WTC11 (cell line): ENCODE measurements at regions not wholly inside any gene's neighbourhood (a gene's known extent, or its start where the extent isn't known, plus 50 kb on each side); places are given as distances from the start of the nearest gene placed in this dataset.

Source experiments
- ATAC-seq: fragments of 200-7000 bp; cut with Tn5 transposase; 2 replicates; pipeline ENCODE4 v1.10.0; 2021; ENCODE audit warnings: mild to moderate bottlenecking, moderate library complexity
- CTCF ChIA-PET: fragments of 300-600 bp; sonication (Branson Sonifier 250); formaldehyde crosslinking; loops from one replicate; lab custom pipeline; 2021; ENCODE audit warnings: antibody characterized with exemption; lab: Charles Lee
- POLR2A ChIA-PET: fragments of 350-600 bp; sonication (Branson Sonifier 250); formaldehyde crosslinking; loops from one replicate; lab custom pipeline; 2021; ENCODE audit warnings: antibody characterized with exemption; lab: Charles Lee
- DNase-seq: peaks from one replicate; pipeline ENCODE4 v3.0.0; 2021; ENCODE audit warnings: low spot score
- H3K27ac Mint-ChIP-seq: 2 replicates; pipeline ENCODE4 v1.8.0; 2021; ENCODE audit warnings: mixed read lengths
- H3K27me3 Mint-ChIP-seq: 2 replicates; pipeline ENCODE4 v1.8.0; 2021; ENCODE audit warnings: low read depth, mild to moderate bottlenecking, moderate library complexity, mixed read lengths
- H3K36me3 Mint-ChIP-seq: 2 replicates; pipeline ENCODE4 v1.8.0; 2021; ENCODE audit warnings: mixed read lengths
- H3K4me1 Mint-ChIP-seq: 2 replicates; pipeline ENCODE4 v1.8.0; 2022; ENCODE audit warnings: mixed read lengths
- H3K4me3 Mint-ChIP-seq: 2 replicates; pipeline ENCODE4 v1.8.0; 2021; ENCODE audit warnings: mild to moderate bottlenecking, moderate library complexity, mixed read lengths
- H3K9me3 Mint-ChIP-seq: 2 replicates; pipeline ENCODE4 v1.8.0; 2021; ENCODE audit warnings: mixed read lengths
- ATF1 ChIP-seq: sonication (generic); formaldehyde crosslinking; IDR thresholded peaks from 2 replicates; pipeline ENCODE4 v1.8.1; 2023; ENCODE audit warnings: mild to moderate bottlenecking, moderate library complexity, missing genetic modification reagents
- CREM ChIP-seq: sonication (generic); formaldehyde crosslinking; IDR thresholded peaks from 2 replicates; pipeline ENCODE4 v1.8.1; 2022; ENCODE audit warnings: mild to moderate bottlenecking, missing genetic modification reagents, moderate library complexity
- ETV6 ChIP-seq: sonication (generic); formaldehyde crosslinking; IDR thresholded peaks from 2 replicates; pipeline ENCODE4 v1.8.1; 2022; ENCODE audit warnings: mild to moderate bottlenecking, missing genetic modification reagents
- FOXK1 ChIP-seq: sonication (generic); formaldehyde crosslinking; IDR thresholded peaks from 2 replicates; pipeline ENCODE4 v1.8.0; 2022; ENCODE audit warnings: mild to moderate bottlenecking, moderate library complexity, missing genetic modification reagents
- GABPB1 ChIP-seq: sonication (generic); formaldehyde crosslinking; IDR thresholded peaks from 2 replicates; pipeline ENCODE4 v1.8.1; 2023; ENCODE audit warnings: mild to moderate bottlenecking, missing genetic modification reagents
- GRHL2 ChIP-seq: fragments of 250-450 bp; sonication (Bioruptor Pico); IDR thresholded peaks from 2 replicates; pipeline ENCODE4 v1.8.0; 2022; ENCODE audit warnings: mild to moderate bottlenecking, moderate library complexity; ENCODE audit not compliant: insufficient replicate concordance, severe bottlenecking
- HMGXB4 ChIP-seq: sonication (generic); formaldehyde crosslinking; IDR thresholded peaks from 2 replicates; pipeline ENCODE4 v1.8.1; 2023; ENCODE audit warnings: mild to moderate bottlenecking, moderate library complexity, missing genetic modification reagents
- OVOL2 ChIP-seq: fragments of 250-450 bp; sonication (Bioruptor Pico); IDR thresholded peaks from 2 replicates; pipeline ENCODE4 v1.9.0; 2021; ENCODE audit warnings: mild to moderate bottlenecking, borderline replicate concordance
- SMAD3 ChIP-seq: sonication (generic); formaldehyde crosslinking; IDR thresholded peaks from 2 replicates; pipeline ENCODE4 v1.8.0; 2022; ENCODE audit warnings: missing genetic modification reagents, mild to moderate bottlenecking, borderline replicate concordance
- SP1 ChIP-seq: sonication (generic); formaldehyde crosslinking; conservative IDR thresholded peaks from 2 replicates; pipeline ENCODE4 v1.8.1; 2022; ENCODE audit warnings: missing genetic modification reagents
- TEAD1 ChIP-seq: sonication (generic); formaldehyde crosslinking; IDR thresholded peaks from 2 replicates; pipeline ENCODE4 v1.8.0; 2022; ENCODE audit warnings: mild to moderate bottlenecking, missing genetic modification reagents
- TEAD4 ChIP-seq: sonication (generic); formaldehyde crosslinking; IDR thresholded peaks from 2 replicates; pipeline ENCODE4 v1.8.0; 2022; ENCODE audit warnings: mild to moderate bottlenecking, missing genetic modification reagents
- ZNF263 ChIP-seq: sonication (generic); formaldehyde crosslinking; IDR thresholded peaks from 2 replicates; pipeline ENCODE4 v1.8.1; 2022; ENCODE audit warnings: low read depth, mild to moderate bottlenecking, moderate library complexity, missing genetic modification reagents
- ZNF416 ChIP-seq: fragments of 250-450 bp; sonication (Bioruptor Pico); IDR thresholded peaks from 2 replicates; pipeline ENCODE4 v1.9.0; 2021; ENCODE audit warnings: mild to moderate bottlenecking, inconsistent platforms
- ZNF671 ChIP-seq: fragments of 250-450 bp; sonication (Bioruptor Pico); IDR thresholded peaks from 2 replicates; pipeline ENCODE4 v1.8.0; 2021; ENCODE audit warnings: mild to moderate bottlenecking
- TF ChIP-seq, protein P1 (sequence below): sonication (generic); formaldehyde crosslinking; IDR thresholded peaks from 2 replicates; pipeline ENCODE4 v1.8.0; 2023; ENCODE audit warnings: mild to moderate bottlenecking, missing genetic modification reagents
- TF ChIP-seq, protein P2 (sequence below): fragments of 250-450 bp; sonication (Bioruptor Pico); conservative IDR thresholded peaks from 2 replicates; pipeline ENCODE4 v1.9.0; 2021; ENCODE audit warnings: mild to moderate bottlenecking
- TF ChIP-seq, protein P3 (sequence below): fragments of 200-600 bp; IDR thresholded peaks from 2 replicates; pipeline ENCODE4 v1.8.0; 2022; ENCODE audit warnings: antibody characterized with exemption
- TF ChIP-seq, protein P4 (sequence below): sonication (generic); formaldehyde crosslinking; IDR thresholded peaks from 2 replicates; pipeline ENCODE4 v1.8.1; 2023; ENCODE audit warnings: mild to moderate bottlenecking, missing genetic modification reagents, borderline replicate concordance
- TF ChIP-seq, protein P5 (sequence below): sonication (generic); formaldehyde crosslinking; IDR thresholded peaks from 2 replicates; pipeline ENCODE4 v1.8.0; 2022; ENCODE audit warnings: mild to moderate bottlenecking, missing genetic modification reagents

- ChIA-PET POLR2A (no interaction called here), CTCF (interaction anchor here (1.4 kb wide), 1 partner anchor 21 kb away, joined by 4 read pairs; no protein-coding TSS in a partner anchor)
- peaks cover 17% of the 10 kb centered on the region for H3K36me3 Mint-ChIP-seq
- TF ChIP-seq CREM (CRISPR knock-in tag) (no peak), ZNF416 (CRISPR knock-in tag) (no peak)
- TF ChIP-seq, protein P1, sequence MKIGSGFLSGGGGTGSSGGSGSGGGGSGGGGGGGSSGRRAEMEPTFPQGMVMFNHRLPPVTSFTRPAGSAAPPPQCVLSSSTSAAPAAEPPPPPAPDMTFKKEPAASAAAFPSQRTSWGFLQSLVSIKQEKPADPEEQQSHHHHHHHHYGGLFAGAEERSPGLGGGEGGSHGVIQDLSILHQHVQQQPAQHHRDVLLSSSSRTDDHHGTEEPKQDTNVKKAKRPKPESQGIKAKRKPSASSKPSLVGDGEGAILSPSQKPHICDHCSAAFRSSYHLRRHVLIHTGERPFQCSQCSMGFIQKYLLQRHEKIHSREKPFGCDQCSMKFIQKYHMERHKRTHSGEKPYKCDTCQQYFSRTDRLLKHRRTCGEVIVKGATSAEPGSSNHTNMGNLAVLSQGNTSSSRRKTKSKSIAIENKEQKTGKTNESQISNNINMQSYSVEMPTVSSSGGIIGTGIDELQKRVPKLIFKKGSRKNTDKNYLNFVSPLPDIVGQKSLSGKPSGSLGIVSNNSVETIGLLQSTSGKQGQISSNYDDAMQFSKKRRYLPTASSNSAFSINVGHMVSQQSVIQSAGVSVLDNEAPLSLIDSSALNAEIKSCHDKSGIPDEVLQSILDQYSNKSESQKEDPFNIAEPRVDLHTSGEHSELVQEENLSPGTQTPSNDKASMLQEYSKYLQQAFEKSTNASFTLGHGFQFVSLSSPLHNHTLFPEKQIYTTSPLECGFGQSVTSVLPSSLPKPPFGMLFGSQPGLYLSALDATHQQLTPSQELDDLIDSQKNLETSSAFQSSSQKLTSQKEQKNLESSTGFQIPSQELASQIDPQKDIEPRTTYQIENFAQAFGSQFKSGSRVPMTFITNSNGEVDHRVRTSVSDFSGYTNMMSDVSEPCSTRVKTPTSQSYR (CRISPR knock-in tag), result no peak
- peaks cover 13% of the 10 kb centered on the region for H3K4me1 Mint-ChIP-seq
- ATAC-seq, result no peak
- H3K4me3 Mint-ChIP-seq, result no peak overlapping the region
- peaks cover 6% of the 10 kb centered on the region for H3K27me3 Mint-ChIP-seq
- H3K9me3 Mint-ChIP-seq, result peaks cover 17% of the 10 kb centered on the region
- H3K27ac Mint-ChIP-seq, result no peak overlapping the region
- DNase-seq, result no peak
Observed at GRCh38 chr4:28709891-28710290, 1849.2 kb downstream of the STIM2 start.

DNA sequence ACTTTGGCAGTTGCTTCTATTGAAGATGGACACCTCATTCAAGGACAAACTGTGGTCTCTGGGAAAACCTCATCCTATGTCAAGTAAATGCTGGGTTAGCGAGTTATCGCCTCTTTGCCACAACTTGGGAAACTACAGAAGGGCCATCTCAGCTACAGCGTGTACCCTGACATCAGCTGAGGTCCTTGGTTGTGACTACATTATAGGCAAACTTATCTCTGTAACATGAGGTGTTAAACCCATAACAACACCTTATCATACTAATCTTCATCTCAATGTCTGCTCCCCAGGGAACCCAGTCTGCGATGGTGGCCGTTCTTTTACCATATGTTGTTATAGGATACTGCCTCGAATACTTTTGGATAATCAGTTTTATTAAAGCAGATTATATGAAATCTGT, 1862.7 kb downstream of the STIM2 start:
- H3K27ac Mint-ChIP-seq, result no peak overlapping the region
- H3K4me1 Mint-ChIP-seq, result peaks cover 13% of the 10 kb centered on the region
- H3K4me3 Mint-ChIP-seq, result no peak overlapping the region
- peaks cover 6% of the 10 kb centered on the region; the same call in 1 of the 2 replicates for H3K9me3 Mint-ChIP-seq
- TF ChIP-seq FOXK1 (CRISPR knock-in tag) (no peak), SMAD3 (CRISPR knock-in tag) (no peak), ZNF263 (no peak), ETV6 (no peak), GRHL2 (no peak), HMGXB4 (CRISPR knock-in tag) (no peak), ZNF671 (no peak), OVOL2 (CRISPR knock-in tag) (no peak), TEAD1 (no peak)
- TF ChIP-seq, protein P2, sequence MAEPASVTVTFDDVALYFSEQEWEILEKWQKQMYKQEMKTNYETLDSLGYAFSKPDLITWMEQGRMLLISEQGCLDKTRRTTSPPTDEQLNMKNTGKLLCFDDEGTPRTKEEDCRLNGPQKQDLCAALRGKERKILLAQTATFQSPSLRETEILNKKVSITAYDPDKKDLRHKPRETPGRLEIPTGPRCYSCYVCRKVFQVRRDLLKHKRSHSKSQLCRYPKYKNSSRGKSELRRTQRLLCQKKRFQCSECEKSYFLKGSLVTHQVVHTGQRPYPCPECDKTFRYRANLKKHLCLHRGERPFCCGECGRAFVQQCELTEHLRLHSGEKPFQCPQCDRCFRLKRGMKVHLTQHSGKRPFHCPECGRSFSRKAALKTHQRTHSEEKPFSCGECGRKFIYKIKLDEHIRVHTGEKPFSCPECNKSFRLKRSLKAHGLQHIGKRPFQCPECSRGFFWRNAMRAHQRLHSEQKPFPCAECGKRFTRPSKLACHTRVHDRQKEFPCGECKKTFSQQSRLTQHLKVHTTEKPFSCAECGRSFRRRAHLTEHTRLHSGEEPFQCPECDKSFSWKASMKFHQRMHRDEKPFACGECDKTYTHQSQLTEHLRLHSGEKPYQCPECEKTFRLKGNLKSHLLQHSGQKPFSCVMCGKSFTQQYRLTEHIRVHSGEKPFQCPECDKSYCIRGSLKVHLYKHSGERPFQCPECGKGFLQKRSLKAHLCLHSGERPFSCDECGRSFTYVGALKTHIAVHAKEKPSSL, result no peak
- TF ChIP-seq, protein P3, sequence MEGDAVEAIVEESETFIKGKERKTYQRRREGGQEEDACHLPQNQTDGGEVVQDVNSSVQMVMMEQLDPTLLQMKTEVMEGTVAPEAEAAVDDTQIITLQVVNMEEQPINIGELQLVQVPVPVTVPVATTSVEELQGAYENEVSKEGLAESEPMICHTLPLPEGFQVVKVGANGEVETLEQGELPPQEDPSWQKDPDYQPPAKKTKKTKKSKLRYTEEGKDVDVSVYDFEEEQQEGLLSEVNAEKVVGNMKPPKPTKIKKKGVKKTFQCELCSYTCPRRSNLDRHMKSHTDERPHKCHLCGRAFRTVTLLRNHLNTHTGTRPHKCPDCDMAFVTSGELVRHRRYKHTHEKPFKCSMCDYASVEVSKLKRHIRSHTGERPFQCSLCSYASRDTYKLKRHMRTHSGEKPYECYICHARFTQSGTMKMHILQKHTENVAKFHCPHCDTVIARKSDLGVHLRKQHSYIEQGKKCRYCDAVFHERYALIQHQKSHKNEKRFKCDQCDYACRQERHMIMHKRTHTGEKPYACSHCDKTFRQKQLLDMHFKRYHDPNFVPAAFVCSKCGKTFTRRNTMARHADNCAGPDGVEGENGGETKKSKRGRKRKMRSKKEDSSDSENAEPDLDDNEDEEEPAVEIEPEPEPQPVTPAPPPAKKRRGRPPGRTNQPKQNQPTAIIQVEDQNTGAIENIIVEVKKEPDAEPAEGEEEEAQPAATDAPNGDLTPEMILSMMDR, result no peak
- ATAC-seq, result no peak
- CTCF ChIA-PET, result no interaction called here
- H3K27me3 Mint-ChIP-seq, result no peaks in the 10 kb centered on the region
- no peak for DNase-seq
- POLR2A ChIA-PET, result no interaction called here
- H3K36me3 Mint-ChIP-seq, result no peaks in the 10 kb centered on the region

GRCh38 chr4:28724239-28724638, 1863.6 kb downstream of the STIM2 start:
- Mint-ChIP-seq H3K27me3 (no peaks in the 10 kb centered on the region), H3K4me3 (no peak overlapping the region), H3K36me3 (no peaks in the 10 kb centered on the region), H3K27ac (no peak overlapping the region), H3K4me1 (peaks cover 21% of the 10 kb centered on the region), H3K9me3 (peaks cover 6% of the 10 kb centered on the region; the same call in 1 of the 2 replicates)
- no peak for ATAC-seq
- POLR2A ChIA-PET, result no interaction called here
- CTCF ChIA-PET, result no interaction called here
- no peak for DNase-seq
- TF ChIP-seq GABPB1 (CRISPR knock-in tag) (no peak), TEAD4 (CRISPR knock-in tag) (no peak), SP1 (CRISPR knock-in tag) (no peak), ATF1 (CRISPR knock-in tag) (no peak)
- TF ChIP-seq, protein P4, sequence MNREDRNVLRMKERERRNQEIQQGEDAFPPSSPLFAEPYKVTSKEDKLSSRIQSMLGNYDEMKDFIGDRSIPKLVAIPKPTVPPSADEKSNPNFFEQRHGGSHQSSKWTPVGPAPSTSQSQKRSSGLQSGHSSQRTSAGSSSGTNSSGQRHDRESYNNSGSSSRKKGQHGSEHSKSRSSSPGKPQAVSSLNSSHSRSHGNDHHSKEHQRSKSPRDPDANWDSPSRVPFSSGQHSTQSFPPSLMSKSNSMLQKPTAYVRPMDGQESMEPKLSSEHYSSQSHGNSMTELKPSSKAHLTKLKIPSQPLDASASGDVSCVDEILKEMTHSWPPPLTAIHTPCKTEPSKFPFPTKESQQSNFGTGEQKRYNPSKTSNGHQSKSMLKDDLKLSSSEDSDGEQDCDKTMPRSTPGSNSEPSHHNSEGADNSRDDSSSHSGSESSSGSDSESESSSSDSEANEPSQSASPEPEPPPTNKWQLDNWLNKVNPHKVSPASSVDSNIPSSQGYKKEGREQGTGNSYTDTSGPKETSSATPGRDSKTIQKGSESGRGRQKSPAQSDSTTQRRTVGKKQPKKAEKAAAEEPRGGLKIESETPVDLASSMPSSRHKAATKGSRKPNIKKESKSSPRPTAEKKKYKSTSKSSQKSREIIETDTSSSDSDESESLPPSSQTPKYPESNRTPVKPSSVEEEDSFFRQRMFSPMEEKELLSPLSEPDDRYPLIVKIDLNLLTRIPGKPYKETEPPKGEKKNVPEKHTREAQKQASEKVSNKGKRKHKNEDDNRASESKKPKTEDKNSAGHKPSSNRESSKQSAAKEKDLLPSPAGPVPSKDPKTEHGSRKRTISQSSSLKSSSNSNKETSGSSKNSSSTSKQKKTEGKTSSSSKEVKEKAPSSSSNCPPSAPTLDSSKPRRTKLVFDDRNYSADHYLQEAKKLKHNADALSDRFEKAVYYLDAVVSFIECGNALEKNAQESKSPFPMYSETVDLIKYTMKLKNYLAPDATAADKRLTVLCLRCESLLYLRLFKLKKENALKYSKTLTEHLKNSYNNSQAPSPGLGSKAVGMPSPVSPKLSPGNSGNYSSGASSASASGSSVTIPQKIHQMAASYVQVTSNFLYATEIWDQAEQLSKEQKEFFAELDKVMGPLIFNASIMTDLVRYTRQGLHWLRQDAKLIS (CRISPR knock-in tag), result no peak
- TF ChIP-seq, protein P5, sequence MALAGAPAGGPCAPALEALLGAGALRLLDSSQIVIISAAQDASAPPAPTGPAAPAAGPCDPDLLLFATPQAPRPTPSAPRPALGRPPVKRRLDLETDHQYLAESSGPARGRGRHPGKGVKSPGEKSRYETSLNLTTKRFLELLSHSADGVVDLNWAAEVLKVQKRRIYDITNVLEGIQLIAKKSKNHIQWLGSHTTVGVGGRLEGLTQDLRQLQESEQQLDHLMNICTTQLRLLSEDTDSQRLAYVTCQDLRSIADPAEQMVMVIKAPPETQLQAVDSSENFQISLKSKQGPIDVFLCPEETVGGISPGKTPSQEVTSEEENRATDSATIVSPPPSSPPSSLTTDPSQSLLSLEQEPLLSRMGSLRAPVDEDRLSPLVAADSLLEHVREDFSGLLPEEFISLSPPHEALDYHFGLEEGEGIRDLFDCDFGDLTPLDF (CRISPR knock-in tag), result no peak
